Karpas-422 (cell line): ENCODE measurements at regions not wholly inside any gene's neighbourhood (a gene's known extent, or its start where the extent isn't known, plus 50 kb on each side); places are given as distances from the start of the nearest gene placed in this dataset.

Experiments
- DNase-seq: peaks from one replicate; pipeline ENCODE4 v3.0.0-alpha.2; 2015
- H2AFZ ChIP-seq: fragments of 200-600 bp; sonication (generic); 2 replicates; pipeline ENCODE4 v1.6.1; 2014; ENCODE audit warnings: antibody characterized with exemption, low read length, mixed read lengths
- H3K27ac ChIP-seq: fragments of 200-600 bp; sonication (generic); 2 replicates; pipeline ENCODE4 v1.5.1; 2014; ENCODE audit warnings: mild to moderate bottlenecking, low read length, moderate library complexity
- H3K27me3 ChIP-seq: fragments of 200-600 bp; sonication (generic); 2 replicates; pipeline ENCODE4 v1.6.1; 2014; ENCODE audit warnings: low read length, mixed read lengths
- H3K36me3 ChIP-seq: fragments of 200-600 bp; sonication (generic); 2 replicates; pipeline ENCODE4 v1.6.1; 2014; ENCODE audit warnings: low read length, mixed read lengths; ENCODE audit not compliant: insufficient read depth
- H3K4me1 ChIP-seq: fragments of 200-600 bp; sonication (generic); 2 replicates; pipeline ENCODE4 v1.6.1; 2014; ENCODE audit warnings: mild to moderate bottlenecking, low read length, mixed read lengths
- H3K4me2 ChIP-seq: fragments of 200-600 bp; sonication (generic); 2 replicates; pipeline ENCODE4 v1.6.1; 2014; ENCODE audit warnings: low read length, low read depth, mild to moderate bottlenecking; ENCODE audit not compliant: poor library complexity, severe bottlenecking
- H3K4me3 ChIP-seq: fragments of 200-600 bp; sonication (generic); 2 replicates; pipeline ENCODE4 v1.5.1; 2014; ENCODE audit warnings: mild to moderate bottlenecking, antibody characterized with exemption, low read length, mixed read lengths
- H3K79me2 ChIP-seq: fragments of 200-600 bp; sonication (generic); 2 replicates; pipeline ENCODE4 v1.6.1; 2014; ENCODE audit warnings: mild to moderate bottlenecking, low read length, mixed read lengths
- H3K9ac ChIP-seq: fragments of 200-600 bp; sonication (generic); 2 replicates; pipeline ENCODE4 v1.6.0; 2014; ENCODE audit warnings: low read length
- H3K9me2 ChIP-seq: fragments of 200-600 bp; sonication (generic), shearing (Covaris generic); replicated peaks from 2 replicates; pipeline ENCODE4 v1.6.0; 2014; ENCODE audit warnings: mild to moderate bottlenecking, low read length, moderate library complexity; ENCODE audit not compliant: insufficient read depth
- H3K9me3 ChIP-seq: fragments of 300-700, 200-600 bp; sonication (generic); 2 replicates; pipeline ENCODE4 v1.6.1; 2014; ENCODE audit warnings: low read length, mixed read lengths
- H4K20me1 ChIP-seq: fragments of 200-600 bp; sonication (generic); 2 replicates; pipeline ENCODE4 v1.6.1; 2014; ENCODE audit warnings: mild to moderate bottlenecking, antibody characterized with exemption, low read length, low read depth; ENCODE audit not compliant: insufficient read depth

GRCh38 chr13:63492604-63493003 is 2077.0 kb upstream of the PCDH20 start:
- Histone ChIP-seq H3K9me3 (peaks cover 8% of the 10 kb centered on the region; the same call in 1 of the 2 replicates), H3K4me3 (no peak overlapping the region), H4K20me1 (no peaks in the 10 kb centered on the region), H3K27me3 (no peaks in the 10 kb centered on the region), H2AFZ (no peak overlapping the region), H3K4me2 (no peak overlapping the region), H3K36me3 (no peaks in the 10 kb centered on the region), H3K27ac (no peak overlapping the region), H3K9me2 (no peaks in the 10 kb centered on the region), H3K79me2 (no peaks in the 10 kb centered on the region), H3K4me1 (no peaks in the 10 kb centered on the region), H3K9ac (no peak overlapping the region)
- DNase-seq, result no peak

DNA sequence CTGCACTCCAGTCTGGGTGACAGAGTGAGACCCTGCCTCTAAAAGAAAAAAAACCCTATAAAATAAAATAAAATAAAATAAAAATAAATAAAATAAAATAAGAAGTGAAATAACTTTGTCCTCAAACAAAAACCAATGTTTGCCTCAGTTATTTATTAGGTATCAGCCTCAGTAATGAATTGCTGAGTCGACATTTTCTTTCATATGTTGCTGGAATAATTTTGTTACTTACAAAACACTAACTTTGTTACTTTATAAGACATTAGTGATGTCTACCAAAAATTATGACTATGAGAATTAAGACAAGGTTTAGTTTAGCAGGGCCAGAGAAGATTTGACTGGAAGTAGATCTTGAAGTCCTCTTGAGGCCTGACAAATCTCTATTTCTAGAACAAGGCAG is 2074.5 kb upstream of the PCDH20 start:
- no peaks in the 10 kb centered on the region for H3K4me1 ChIP-seq
- H3K4me3 ChIP-seq, result no peak overlapping the region
- no peak overlapping the region for H2AFZ ChIP-seq
- no peak overlapping the region for H3K9ac ChIP-seq
- no peak overlapping the region for H3K27ac ChIP-seq
- no peaks in the 10 kb centered on the region for H3K9me2 ChIP-seq
- H4K20me1 ChIP-seq, result no peaks in the 10 kb centered on the region
- no peaks in the 10 kb centered on the region for H3K27me3 ChIP-seq
- H3K9me3 ChIP-seq, result peaks cover 5% of the 10 kb centered on the region; the same call in 1 of the 2 replicates
- H3K36me3 ChIP-seq, result no peaks in the 10 kb centered on the region
- H3K79me2 ChIP-seq, result no peaks in the 10 kb centered on the region
- no peak for DNase-seq
- H3K4me2 ChIP-seq, result no peak overlapping the region

- Histone ChIP-seq H3K79me2 (no peaks in the 10 kb centered on the region), H2AFZ (no peak overlapping the region), H3K9me3 (no peaks in the 10 kb centered on the region; the same call in 1 of the 2 replicates), H3K36me3 (no peaks in the 10 kb centered on the region), H3K4me2 (no peak overlapping the region), H3K27ac (no peak overlapping the region), H3K9ac (no peak overlapping the region), H3K4me3 (no peak overlapping the region), H3K9me2 (no peaks in the 10 kb centered on the region), H3K4me1 (no peaks in the 10 kb centered on the region), H3K27me3 (no peaks in the 10 kb centered on the region), H4K20me1 (no peaks in the 10 kb centered on the region)
- no peak for DNase-seq
Measured at GRCh38 chr13:63481334-63481733, 2065.7 kb upstream of the PCDH20 start.

- Histone ChIP-seq H3K4me3 (no peak overlapping the region), H3K9me2 (no peaks in the 10 kb centered on the region), H3K79me2 (no peaks in the 10 kb centered on the region), H3K4me1 (no peaks in the 10 kb centered on the region), H3K4me2 (no peak overlapping the region), H3K9me3 (no peaks in the 10 kb centered on the region), H3K27me3 (no peaks in the 10 kb centered on the region), H2AFZ (no peak overlapping the region), H4K20me1 (no peaks in the 10 kb centered on the region), H3K36me3 (no peaks in the 10 kb centered on the region), H3K27ac (no peak overlapping the region), H3K9ac (no peak overlapping the region)
- no peak for DNase-seq
Measured at GRCh38 chr13:63472711-63473110, 2057.1 kb upstream of the PCDH20 start.

- no peak overlapping the region for H3K4me3 ChIP-seq
- H3K4me2 ChIP-seq, result no peak overlapping the region
- H3K9me2 ChIP-seq, result no peaks in the 10 kb centered on the region
- H4K20me1 ChIP-seq, result no peaks in the 10 kb centered on the region
- H3K9me3 ChIP-seq, result peaks cover 9% of the 10 kb centered on the region
- H3K27ac ChIP-seq, result no peak overlapping the region
- no peaks in the 10 kb centered on the region for H3K27me3 ChIP-seq
- no peak overlapping the region for H3K9ac ChIP-seq
- no peaks in the 10 kb centered on the region for H3K79me2 ChIP-seq
- no peaks in the 10 kb centered on the region for H3K36me3 ChIP-seq
- H2AFZ ChIP-seq, result peak overlapping the region; percentile 83
- H3K4me1 ChIP-seq, result peaks cover 10% of the 10 kb centered on the region
- DNase-seq, result peak; percentile 73
Measured at GRCh38 chr13:63463782-63464610, 2048.3 kb upstream of the PCDH20 start.

DNA sequence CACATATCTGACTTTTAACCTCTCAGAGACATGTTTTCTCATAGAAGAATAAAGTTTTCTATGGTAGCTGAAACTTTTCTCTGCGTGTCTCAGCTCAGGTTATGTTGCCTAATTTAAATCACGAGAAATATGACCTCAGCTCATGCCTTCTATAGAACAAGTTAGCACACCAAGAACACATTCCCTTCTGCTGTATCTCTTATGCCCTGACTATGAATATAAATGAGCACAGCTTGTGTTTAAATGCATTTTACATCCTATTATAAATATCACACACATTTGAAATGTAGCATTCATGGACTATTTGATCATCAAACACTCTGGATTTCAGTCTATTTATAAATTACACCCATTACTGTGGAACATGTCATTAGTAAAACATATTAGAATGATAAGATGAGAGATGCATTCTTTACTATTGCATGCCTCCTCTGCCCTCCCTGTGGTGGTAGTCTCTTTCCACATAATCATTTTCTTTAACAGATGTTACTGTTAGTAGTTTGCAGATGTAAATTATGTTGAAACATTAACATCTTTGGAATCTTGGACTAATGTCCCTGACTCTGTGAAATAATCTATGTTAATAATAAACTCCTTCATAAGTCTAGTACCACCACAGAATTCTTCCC is 2044.9 kb upstream of the PCDH20 start:
- DNase-seq, result no peak
- H3K9me2 ChIP-seq, result no peaks in the 10 kb centered on the region
- H3K9me3 ChIP-seq, result peaks cover 4% of the 10 kb centered on the region
- H3K4me2 ChIP-seq, result no peak overlapping the region
- no peaks in the 10 kb centered on the region for H3K27me3 ChIP-seq
- peaks cover 10% of the 10 kb centered on the region for H3K4me1 ChIP-seq
- no peaks in the 10 kb centered on the region for H3K79me2 ChIP-seq
- H3K9ac ChIP-seq, result no peak overlapping the region
- no peak overlapping the region for H3K4me3 ChIP-seq
- H2AFZ ChIP-seq, result peak overlapping the region; percentile 60; the same call in 1 of the 2 replicates
- H3K36me3 ChIP-seq, result no peaks in the 10 kb centered on the region
- H3K27ac ChIP-seq, result no peak overlapping the region
- no peaks in the 10 kb centered on the region for H4K20me1 ChIP-seq

DNA sequence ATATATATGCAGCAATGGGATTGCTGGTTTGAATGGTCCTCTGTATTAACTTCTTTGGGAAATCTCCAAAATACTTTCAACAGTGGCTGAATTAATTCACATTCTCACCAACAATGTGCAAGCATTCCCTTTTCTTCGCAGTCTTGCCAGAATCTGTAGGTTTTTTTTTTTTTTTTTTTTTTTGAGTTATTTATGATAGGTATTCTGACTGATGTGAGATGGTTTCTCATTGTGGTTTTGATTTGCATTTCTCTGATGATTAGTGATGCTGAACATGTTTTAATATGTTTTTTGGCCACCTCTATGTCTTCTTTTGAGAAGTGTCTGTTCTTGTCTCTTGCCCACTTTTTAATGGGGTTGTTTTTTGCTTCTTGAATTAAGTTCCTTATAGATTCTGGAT is 2041.5 kb upstream of the PCDH20 start:
- Histone ChIP-seq H4K20me1 (no peaks in the 10 kb centered on the region), H3K36me3 (no peaks in the 10 kb centered on the region)
- no peak for DNase-seq

GRCh38 chr13:63455938-63456337 is 2040.3 kb upstream of the PCDH20 start:
- Histone ChIP-seq H3K36me3 (no peaks in the 10 kb centered on the region), H3K4me2 (no peak overlapping the region), H3K79me2 (no peaks in the 10 kb centered on the region), H3K4me1 (no peaks in the 10 kb centered on the region), H4K20me1 (no peaks in the 10 kb centered on the region), H3K27ac (no peak overlapping the region), H3K27me3 (no peaks in the 10 kb centered on the region), H3K9me3 (no peaks in the 10 kb centered on the region; the same call in 1 of the 2 replicates), H3K4me3 (no peak overlapping the region), H2AFZ (no peak overlapping the region), H3K9ac (no peak overlapping the region), H3K9me2 (no peaks in the 10 kb centered on the region)
- DNase-seq, result peak; percentile 55

More for the DNA sequence above, 2041.5 kb upstream of the PCDH20 start:
- H3K9me3 ChIP-seq, result no peaks in the 10 kb centered on the region; the same call in 1 of the 2 replicates
- no peaks in the 10 kb centered on the region for H3K4me1 ChIP-seq
- no peak overlapping the region for H3K4me2 ChIP-seq
- no peaks in the 10 kb centered on the region for H3K9me2 ChIP-seq
- H2AFZ ChIP-seq, result no peak overlapping the region
- no peak overlapping the region for H3K4me3 ChIP-seq
- no peaks in the 10 kb centered on the region for H3K79me2 ChIP-seq
- no peak overlapping the region for H3K9ac ChIP-seq
- H3K27me3 ChIP-seq, result no peaks in the 10 kb centered on the region
- no peak overlapping the region for H3K27ac ChIP-seq
